Erythroblast (primary cell): ENCODE measurements at regions not wholly inside any gene's neighbourhood (a gene's known extent, or its start where the extent isn't known, plus 50 kb on each side); places are given as distances from the start of the nearest gene placed in this dataset.

ENCODE experiments used
- GATA1 ChIP-seq: IDR thresholded peaks from 2 replicates; pipeline ENCODE4 v1.6.1; 2011; ENCODE audit warnings: low read depth, mild to moderate bottlenecking, control low read depth, low read length, moderate library complexity
- POLR2A ChIP-seq: IDR thresholded peaks from 2 replicates; pipeline ENCODE4 v1.6.1; 2011; ENCODE audit warnings: mild to moderate bottlenecking, low read length

- TF ChIP-seq POLR2A (no peak), GATA1 (no peak)
Observed at GRCh38 chr6:165181951-165182414, 127.4 kb downstream of the C6orf118 start.
